ENCODE measurements at regions not wholly inside any gene's neighbourhood (a gene's known extent, or its start where the extent isn't known, plus 50 kb on each side); places are given as distances from the start of the nearest gene placed in this dataset.

- BruUV-seq (replicated peaks): no TSS peak
- Histone ChIP-seq H3K9me3 (ENCODE audit: low read length) (no peaks in the 10 kb centered on the region), H3K4me2 (ENCODE audit: low read length) (no peak overlapping the region), H3K9me2 (ENCODE audit: insufficient read depth, low read length) (no peaks in the 10 kb centered on the region), H4K20me1 (ENCODE audit: insufficient read depth, low read length) (no peaks in the 10 kb centered on the region), H3K4me1 (ENCODE audit: insufficient read depth, low read length, poor library complexity, severe bottlenecking) (no peaks in the 10 kb centered on the region), H3K27ac (ENCODE audit: low read depth, low read length, poor library complexity, severe bottlenecking) (no peak overlapping the region), H3K4me3 (ENCODE audit: low read depth, low read length, poor library complexity, severe bottlenecking) (no peak overlapping the region), H2AFZ (ENCODE audit: low read length) (no peak overlapping the region), H3K36me3 (ENCODE audit: insufficient read depth, low read length) (no peaks in the 10 kb centered on the region), H3K79me2 (ENCODE audit: insufficient read depth, low read depth, low read length) (no peaks in the 10 kb centered on the region)
- ChIA-PET POLR2A (interaction anchor here (0.9 to 1.1 kb wide), 2 partner anchors 10 to 136 kb away, joined by 3 read pairs; no protein-coding TSS in a partner anchor), CTCF (ENCODE audit: unreplicated experiment) (no interaction called here)
- intact Hi-C loops (cut with micrococcal nuclease; ENCODE audit: unreplicated experiment): no loop called here
- DNase-seq (ENCODE audit: low spot score): no peak
- TF ChIP-seq EZH2phosphoT487 (IDR thresholded peaks at IDR 0.05; ENCODE audit: borderline replicate concordance, low read depth, low read length) (no peak), CTCF (conservative IDR thresholded peaks at IDR 0.05; ENCODE audit: low read length) (no peak)
These were observed 79.0 kb upstream of the CDK6 start for GRCh38 chr7:92915348-92915747.

GRCh38 chr7:92914645-92915044, 78.3 kb upstream of the CDK6 start:
- Histone ChIP-seq H3K4me1 (ENCODE audit: insufficient read depth, low read length, poor library complexity, severe bottlenecking) (no peaks in the 10 kb centered on the region), H3K79me2 (ENCODE audit: insufficient read depth, low read depth, low read length) (no peaks in the 10 kb centered on the region), H3K27ac (ENCODE audit: low read depth, low read length, poor library complexity, severe bottlenecking) (no peak overlapping the region), H2AFZ (ENCODE audit: low read length) (no peak overlapping the region), H3K4me2 (ENCODE audit: low read length) (no peak overlapping the region), H4K20me1 (ENCODE audit: insufficient read depth, low read length) (no peaks in the 10 kb centered on the region), H3K36me3 (ENCODE audit: insufficient read depth, low read length) (no peaks in the 10 kb centered on the region), H3K4me3 (ENCODE audit: low read depth, low read length, poor library complexity, severe bottlenecking) (no peak overlapping the region), H3K9me3 (ENCODE audit: low read length) (no peaks in the 10 kb centered on the region), H3K9me2 (ENCODE audit: insufficient read depth, low read length) (no peaks in the 10 kb centered on the region)
- CTCF ChIA-PET (ENCODE audit: unreplicated experiment): no interaction called here
- no peak for DNase-seq (ENCODE audit: low spot score)
- no TSS peak for BruUV-seq (replicated peaks)
- intact Hi-C loops (cut with micrococcal nuclease; ENCODE audit: unreplicated experiment): no loop called here
- TF ChIP-seq EZH2phosphoT487 (IDR thresholded peaks at IDR 0.05; ENCODE audit: borderline replicate concordance, low read depth, low read length): no peak
- TF ChIP-seq CTCF (conservative IDR thresholded peaks at IDR 0.05; ENCODE audit: low read length): no peak
- POLR2A ChIA-PET: no interaction called here

GRCh38 chr7:92913849-92914248, 77.5 kb upstream of the CDK6 start:
- Histone ChIP-seq H3K36me3 (ENCODE audit: insufficient read depth, low read length) (no peaks in the 10 kb centered on the region), H3K9me2 (ENCODE audit: insufficient read depth, low read length) (no peaks in the 10 kb centered on the region), H3K9me3 (ENCODE audit: low read length) (no peaks in the 10 kb centered on the region), H3K4me3 (ENCODE audit: low read depth, low read length, poor library complexity, severe bottlenecking) (no peak overlapping the region), H3K4me1 (ENCODE audit: insufficient read depth, low read length, poor library complexity, severe bottlenecking) (no peaks in the 10 kb centered on the region), H3K4me2 (ENCODE audit: low read length) (no peak overlapping the region), H2AFZ (ENCODE audit: low read length) (no peak overlapping the region), H3K79me2 (ENCODE audit: insufficient read depth, low read depth, low read length) (no peaks in the 10 kb centered on the region), H4K20me1 (ENCODE audit: insufficient read depth, low read length) (no peaks in the 10 kb centered on the region), H3K27ac (ENCODE audit: low read depth, low read length, poor library complexity, severe bottlenecking) (no peak overlapping the region)
- DNase-seq (ENCODE audit: low spot score): no peak
- intact Hi-C loops (cut with micrococcal nuclease; ENCODE audit: unreplicated experiment): no loop called here
- ChIA-PET CTCF (ENCODE audit: unreplicated experiment) (no interaction called here), POLR2A (interaction anchor here (0.6 kb wide), 1 partner anchor 319 kb away, joined by 4 read pairs; no protein-coding TSS in a partner anchor)
- no peak for TF ChIP-seq CTCF (conservative IDR thresholded peaks at IDR 0.05; ENCODE audit: low read length)
- TF ChIP-seq EZH2phosphoT487 (IDR thresholded peaks at IDR 0.05; ENCODE audit: borderline replicate concordance, low read depth, low read length): no peak
- BruUV-seq (replicated peaks): no TSS peak
